Fibroblast of lung (primary cell): ENCODE measurements at regions not wholly inside any gene's neighbourhood (a gene's known extent, or its start where the extent isn't known, plus 50 kb on each side); places are given as distances from the start of the nearest gene placed in this dataset.

ENCODE experiments used
- EZH2 ChIP-seq: IDR thresholded peaks from 2 replicates; pipeline ENCODE4 v1.5.1; 2012; ENCODE audit warnings: low read length, control low read depth, mild to moderate bottlenecking; ENCODE audit errors: missing control alignments
- TF ChIP-seq, protein P1 (sequence below), 2 donors: IDR thresholded peaks in 1 of 2; conservative IDR thresholded peaks in 1 of 2; 1 replicate in 1 of 2; 2 replicates in 1 of 2; pipeline ENCODE4 v1.5.1; 2011 to 2012; ENCODE audit warnings: low read length in 2 of 2, control low read depth in 1 of 2, inconsistent platforms in 1 of 2, low read depth in 1 of 2, mild to moderate bottlenecking in 1 of 2

DNA sequence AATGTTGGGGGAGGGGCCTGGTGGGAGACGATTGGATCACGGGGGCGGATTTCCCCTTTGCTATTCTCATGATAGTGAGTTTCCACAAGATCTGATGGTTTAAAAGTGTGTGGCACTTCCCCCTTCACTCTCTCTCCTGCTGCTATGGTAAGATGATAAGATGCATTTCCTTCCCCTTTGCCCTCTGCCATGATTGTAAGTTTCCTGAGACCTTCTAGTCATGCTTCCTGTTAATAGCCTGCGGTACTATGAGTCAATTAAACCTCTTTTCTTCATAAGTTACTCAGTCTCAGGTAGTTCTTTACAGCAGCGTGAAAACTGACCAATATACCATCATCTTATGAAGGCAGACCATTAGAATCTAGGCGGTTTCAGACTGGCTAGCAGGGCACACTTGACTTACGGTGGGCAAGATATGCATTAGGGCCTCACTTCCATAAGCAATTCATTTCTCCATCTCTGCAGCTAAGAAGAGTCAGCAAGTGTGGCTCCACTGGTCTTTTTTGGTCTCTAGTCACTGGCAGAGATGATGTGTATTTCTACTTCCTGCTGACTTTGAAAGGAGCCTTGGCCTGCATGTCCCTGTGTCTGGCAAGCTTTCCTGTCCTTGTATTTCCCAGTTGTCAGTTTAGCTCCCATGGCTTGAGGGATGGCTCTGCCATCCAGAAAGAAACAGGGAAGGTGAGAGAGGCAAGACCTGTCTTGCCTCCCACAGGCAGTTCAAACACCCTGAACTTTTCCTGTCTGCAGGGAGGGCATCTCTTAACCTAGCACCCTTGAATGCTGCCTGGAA lies 109.0 kb upstream of the ADAMTS9 start:
- TF ChIP-seq, protein P1, sequence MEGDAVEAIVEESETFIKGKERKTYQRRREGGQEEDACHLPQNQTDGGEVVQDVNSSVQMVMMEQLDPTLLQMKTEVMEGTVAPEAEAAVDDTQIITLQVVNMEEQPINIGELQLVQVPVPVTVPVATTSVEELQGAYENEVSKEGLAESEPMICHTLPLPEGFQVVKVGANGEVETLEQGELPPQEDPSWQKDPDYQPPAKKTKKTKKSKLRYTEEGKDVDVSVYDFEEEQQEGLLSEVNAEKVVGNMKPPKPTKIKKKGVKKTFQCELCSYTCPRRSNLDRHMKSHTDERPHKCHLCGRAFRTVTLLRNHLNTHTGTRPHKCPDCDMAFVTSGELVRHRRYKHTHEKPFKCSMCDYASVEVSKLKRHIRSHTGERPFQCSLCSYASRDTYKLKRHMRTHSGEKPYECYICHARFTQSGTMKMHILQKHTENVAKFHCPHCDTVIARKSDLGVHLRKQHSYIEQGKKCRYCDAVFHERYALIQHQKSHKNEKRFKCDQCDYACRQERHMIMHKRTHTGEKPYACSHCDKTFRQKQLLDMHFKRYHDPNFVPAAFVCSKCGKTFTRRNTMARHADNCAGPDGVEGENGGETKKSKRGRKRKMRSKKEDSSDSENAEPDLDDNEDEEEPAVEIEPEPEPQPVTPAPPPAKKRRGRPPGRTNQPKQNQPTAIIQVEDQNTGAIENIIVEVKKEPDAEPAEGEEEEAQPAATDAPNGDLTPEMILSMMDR (conservative IDR thresholded peaks at IDR 0.05 in 1 of 2, IDR thresholded peaks at IDR 0.05 in 1 of 2; ENCODE audit: low read depth in 1 of 2, low read length in 2 of 2) = no peak
- TF ChIP-seq EZH2 = no peak
